Activated naive CD8-positive, alpha-beta T cell treated with anti-CD3 and anti-CD28 coated beads, Interleukin-2, amount 50 U/mL, for 24 hours (primary cell): ENCODE measurements at regions not wholly inside any gene's neighbourhood (a gene's known extent, or its start where the extent isn't known, plus 50 kb on each side); places are given as distances from the start of the nearest gene placed in this dataset.

Experiments
- ATAC-seq: fragments of 150-1000 bp; cut with Tn5 transposase; one replicate; pipeline ENCODE4 v1.10.0; 2021
- DNase-seq: peaks from one replicate; pipeline ENCODE4 v3.0.0; 2021
- H3K27ac Mint-ChIP-seq: one replicate; pipeline ENCODE4 v1.8.0; 2021; ENCODE audit warnings: mild to moderate bottlenecking, mixed read lengths
- H3K27me3 Mint-ChIP-seq: one replicate; pipeline ENCODE4 v1.8.0; 2021; ENCODE audit warnings: mixed read lengths
- H3K36me3 Mint-ChIP-seq: one replicate; pipeline ENCODE4 v1.8.0; 2021; ENCODE audit warnings: low read depth, mixed read lengths
- H3K4me1 Mint-ChIP-seq: one replicate; pipeline ENCODE4 v1.8.0; 2021; ENCODE audit warnings: mixed read lengths
- H3K4me3 Mint-ChIP-seq: one replicate; pipeline ENCODE4 v1.8.0; 2021; ENCODE audit warnings: mild to moderate bottlenecking, moderate library complexity, mixed read lengths
- H3K9me3 Mint-ChIP-seq: one replicate; pipeline ENCODE4 v1.8.0; 2021; ENCODE audit warnings: mixed read lengths

DNA sequence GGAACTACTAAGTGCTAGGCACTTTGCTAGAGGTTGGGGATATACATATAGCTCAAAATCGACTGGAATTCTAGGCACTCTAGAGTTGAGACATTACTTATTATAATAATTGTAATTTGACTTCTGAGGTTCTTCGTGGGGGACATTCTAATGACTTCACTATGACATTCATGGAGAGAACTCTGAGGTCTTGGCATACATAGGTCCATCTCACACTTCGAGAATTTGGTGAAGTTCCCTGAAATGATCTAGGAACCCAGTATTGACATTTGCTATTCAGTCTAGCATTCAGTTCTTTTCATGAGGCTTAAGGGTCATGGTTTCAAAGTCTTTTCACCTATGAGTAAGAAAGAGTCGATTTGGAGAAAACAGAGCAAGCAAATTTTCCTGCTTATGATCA, 446.6 kb upstream of the JAG1 start:
- Mint-ChIP-seq H3K36me3 (no peaks in the 10 kb centered on the region), H3K4me3 (no peak overlapping the region), H3K27me3 (peaks cover 5% of the 10 kb centered on the region), H3K4me1 (no peaks in the 10 kb centered on the region), H3K9me3 (peaks cover 7% of the 10 kb centered on the region), H3K27ac (no peak overlapping the region)
- ATAC-seq (no peak), DNase-seq (no peak)

GRCh38 chr20:11124849-11125505, 451.2 kb upstream of the JAG1 start:
- no peaks in the 10 kb centered on the region for H3K36me3 Mint-ChIP-seq

GRCh38 chr20:11128220-11128718, 454.5 kb upstream of the JAG1 start:
- Mint-ChIP-seq H3K36me3 (no peaks in the 10 kb centered on the region), H3K27ac (no peak overlapping the region), H3K4me1 (no peaks in the 10 kb centered on the region), H3K27me3 (peaks cover 5% of the 10 kb centered on the region), H3K4me3 (no peak overlapping the region), H3K9me3 (peaks cover 7% of the 10 kb centered on the region)
- DNase-seq (no peak), ATAC-seq (no peak)

More at GRCh38 chr20:11124849-11125505, 451.2 kb upstream of the JAG1 start:
- Mint-ChIP-seq H3K27ac (no peak overlapping the region), H3K4me1 (no peaks in the 10 kb centered on the region), H3K27me3 (peaks cover 5% of the 10 kb centered on the region), H3K4me3 (no peak overlapping the region), H3K9me3 (peaks cover 7% of the 10 kb centered on the region)
- no peak for DNase-seq
- no peak for ATAC-seq

DNA sequence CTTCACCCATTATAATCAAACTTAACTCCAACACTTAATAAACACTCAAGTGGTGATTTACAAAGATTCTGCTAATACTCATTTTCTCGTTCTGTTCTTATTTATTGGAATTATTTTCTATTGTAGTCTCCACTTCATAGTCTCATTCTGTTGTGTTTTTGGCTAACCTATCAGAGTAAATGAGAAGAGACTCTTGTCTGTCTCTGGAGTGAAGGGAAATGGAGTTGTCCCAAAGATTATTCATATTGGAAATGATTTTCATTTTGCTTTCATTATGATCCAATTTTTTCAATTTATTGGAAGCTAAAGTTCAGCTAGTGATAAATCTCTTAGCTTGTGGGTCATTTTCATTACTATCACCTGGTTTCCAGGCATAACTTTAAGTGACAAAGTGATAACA, 454.9 kb upstream of the JAG1 start:
- Mint-ChIP-seq H3K4me3 (no peak overlapping the region), H3K36me3 (no peaks in the 10 kb centered on the region), H3K4me1 (no peaks in the 10 kb centered on the region), H3K9me3 (peaks cover 7% of the 10 kb centered on the region), H3K27me3 (peaks cover 5% of the 10 kb centered on the region), H3K27ac (no peak overlapping the region)
- DNase-seq (no peak), ATAC-seq (no peak)

DNA sequence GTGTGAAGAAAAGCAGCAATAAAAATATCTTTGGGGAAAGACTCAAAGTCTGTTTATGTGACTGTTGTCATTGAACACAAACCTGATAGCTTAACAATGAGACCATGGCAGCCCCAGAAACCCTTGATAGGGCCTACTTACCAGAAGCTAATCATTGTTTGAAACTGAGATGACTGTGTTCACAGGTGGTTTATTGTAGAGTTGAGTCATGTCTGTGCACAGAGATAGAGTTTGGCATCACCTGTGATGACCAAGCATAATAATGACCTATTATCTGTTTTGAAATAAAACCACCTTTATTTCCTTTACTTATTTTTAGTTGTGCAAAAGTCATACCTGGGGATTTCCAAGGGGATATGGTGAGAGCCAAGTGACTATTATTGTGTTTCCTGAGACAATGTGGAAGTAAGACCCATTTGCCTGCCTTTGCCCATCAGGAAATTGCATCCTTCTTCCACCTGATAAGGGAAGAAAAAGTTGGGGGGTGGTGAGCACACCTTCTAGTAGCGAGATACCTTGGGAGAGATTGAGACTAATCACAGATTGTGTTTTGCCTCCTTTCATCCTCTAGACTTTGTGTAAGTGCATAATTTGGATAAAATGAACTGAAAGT, 456.9 kb upstream of the JAG1 start:
- no peak for ATAC-seq

GRCh38 chr20:11132819-11133415, 459.1 kb upstream of the JAG1 start:
- no peaks in the 10 kb centered on the region for H3K4me1 Mint-ChIP-seq
- H3K9me3 Mint-ChIP-seq = no peaks in the 10 kb centered on the region
- no peaks in the 10 kb centered on the region for H3K36me3 Mint-ChIP-seq
- no peak for DNase-seq
- H3K27me3 Mint-ChIP-seq = no peaks in the 10 kb centered on the region
- ATAC-seq = no peak
- no peak overlapping the region for H3K27ac Mint-ChIP-seq
- H3K4me3 Mint-ChIP-seq = no peak overlapping the region

More for the DNA sequence above, 456.9 kb upstream of the JAG1 start:
- Mint-ChIP-seq H3K4me1 (no peaks in the 10 kb centered on the region), H3K27me3 (no peaks in the 10 kb centered on the region), H3K9me3 (no peaks in the 10 kb centered on the region), H3K27ac (no peak overlapping the region), H3K36me3 (no peaks in the 10 kb centered on the region), H3K4me3 (no peak overlapping the region)
- DNase-seq = no peak

DNA sequence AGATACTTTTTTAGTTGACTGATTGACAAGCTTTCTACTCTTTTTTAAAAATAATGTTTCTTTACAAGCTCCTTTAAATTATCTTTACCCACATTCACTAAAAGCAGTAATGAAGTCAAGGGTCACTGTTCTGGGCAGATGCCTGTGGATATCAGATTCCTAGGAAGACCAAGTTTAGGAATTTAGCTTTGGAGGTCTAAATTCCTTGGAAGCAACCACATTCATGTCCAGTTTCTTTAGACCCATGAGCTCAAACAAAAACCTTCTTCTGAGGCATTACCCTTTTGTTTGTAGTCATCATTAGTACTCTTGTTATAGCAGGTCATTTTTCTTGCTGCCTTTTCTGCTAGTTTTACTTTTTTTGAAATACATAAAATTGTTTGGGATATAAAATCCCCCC, 462.9 kb upstream of the JAG1 start:
- Mint-ChIP-seq H3K27ac (no peak overlapping the region), H3K9me3 (no peaks in the 10 kb centered on the region)
- no peak for ATAC-seq

GRCh38 chr20:11137688-11138087, 463.9 kb upstream of the JAG1 start:
- H3K36me3 Mint-ChIP-seq = no peaks in the 10 kb centered on the region
- DNase-seq (no peak), ATAC-seq (no peak)
- no peaks in the 10 kb centered on the region for H3K9me3 Mint-ChIP-seq
- H3K4me3 Mint-ChIP-seq = no peak overlapping the region
- no peaks in the 10 kb centered on the region for H3K4me1 Mint-ChIP-seq
- H3K27me3 Mint-ChIP-seq = no peaks in the 10 kb centered on the region
- H3K27ac Mint-ChIP-seq = no peak overlapping the region

More for the DNA sequence above, 462.9 kb upstream of the JAG1 start:
- H3K4me1 Mint-ChIP-seq = no peaks in the 10 kb centered on the region
- no peak overlapping the region for H3K4me3 Mint-ChIP-seq
- H3K27me3 Mint-ChIP-seq = no peaks in the 10 kb centered on the region
- no peaks in the 10 kb centered on the region for H3K36me3 Mint-ChIP-seq
- no peak for DNase-seq

GRCh38 chr20:11140359-11140758, 466.6 kb upstream of the JAG1 start:
- no peaks in the 10 kb centered on the region for H3K36me3 Mint-ChIP-seq
- H3K27me3 Mint-ChIP-seq = no peaks in the 10 kb centered on the region
- H3K4me1 Mint-ChIP-seq = no peaks in the 10 kb centered on the region
- no peak for ATAC-seq
- no peaks in the 10 kb centered on the region for H3K9me3 Mint-ChIP-seq
- no peak for DNase-seq
- no peak overlapping the region for H3K4me3 Mint-ChIP-seq
- no peak overlapping the region for H3K27ac Mint-ChIP-seq

GRCh38 chr20:11143481-11143880, 469.7 kb upstream of the JAG1 start:
- Mint-ChIP-seq H3K9me3 (no peaks in the 10 kb centered on the region), H3K27me3 (no peaks in the 10 kb centered on the region), H3K4me3 (no peak overlapping the region), H3K27ac (no peak overlapping the region), H3K36me3 (no peaks in the 10 kb centered on the region), H3K4me1 (no peaks in the 10 kb centered on the region)
- DNase-seq = no peak
- no peak for ATAC-seq

DNA sequence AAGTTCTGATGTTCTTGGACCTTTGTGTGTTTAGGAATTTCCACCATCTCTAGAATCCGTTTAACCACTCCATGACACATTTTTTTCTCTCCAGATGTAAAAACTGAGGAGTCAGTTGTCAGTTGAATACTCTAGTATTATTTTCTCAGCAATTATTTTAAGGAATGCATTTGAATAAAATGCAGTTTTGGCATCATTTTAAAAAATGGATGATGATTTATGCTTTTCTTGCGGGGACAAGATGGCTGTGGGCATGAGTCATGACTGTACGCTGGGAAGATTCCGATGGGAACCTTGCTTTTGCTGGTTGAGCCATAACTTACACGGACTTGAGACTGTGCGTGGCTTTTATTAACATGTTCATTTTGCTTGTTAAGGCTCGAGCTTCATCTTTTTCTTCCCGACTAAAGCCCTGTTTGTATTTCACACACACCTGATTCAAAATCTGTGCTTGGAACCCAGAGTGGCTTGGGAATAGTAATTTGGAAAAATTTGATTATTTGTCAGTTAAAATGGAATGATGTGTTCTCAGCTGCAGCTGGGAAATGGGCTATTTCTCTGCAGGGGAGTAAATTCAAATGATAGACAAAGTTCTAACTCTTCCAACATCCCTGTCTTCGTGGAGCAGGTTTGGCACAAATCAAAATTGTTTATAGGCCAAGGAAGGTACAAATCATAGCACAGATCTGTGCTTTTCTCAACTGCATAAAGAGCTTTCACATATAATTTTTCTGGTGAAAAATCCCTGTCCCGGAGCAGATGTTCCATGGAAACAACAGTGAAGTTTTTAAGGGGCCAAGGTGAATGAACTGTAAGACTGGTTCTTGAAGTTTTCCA, 470.5 kb upstream of the JAG1 start:
- H3K36me3 Mint-ChIP-seq = no peaks in the 10 kb centered on the region

GRCh38 chr20:11145616-11146015, 471.8 kb upstream of the JAG1 start:
- Mint-ChIP-seq H3K36me3 (no peaks in the 10 kb centered on the region), H3K9me3 (no peaks in the 10 kb centered on the region), H3K4me3 (no peak overlapping the region), H3K4me1 (no peaks in the 10 kb centered on the region), H3K27ac (no peak overlapping the region), H3K27me3 (no peaks in the 10 kb centered on the region)
- ATAC-seq = no peak
- no peak for DNase-seq

More for the DNA sequence above, 470.5 kb upstream of the JAG1 start:
- Mint-ChIP-seq H3K4me3 (no peak overlapping the region), H3K9me3 (no peaks in the 10 kb centered on the region), H3K27me3 (no peaks in the 10 kb centered on the region), H3K4me1 (no peaks in the 10 kb centered on the region), H3K27ac (no peak overlapping the region)
- DNase-seq = no peak
- ATAC-seq = no peak

GRCh38 chr20:11153819-11154218, 480.0 kb upstream of the JAG1 start:
- H3K27ac Mint-ChIP-seq = no peak overlapping the region
- H3K36me3 Mint-ChIP-seq = no peaks in the 10 kb centered on the region
- peaks cover 5% of the 10 kb centered on the region for H3K9me3 Mint-ChIP-seq
- H3K27me3 Mint-ChIP-seq = no peaks in the 10 kb centered on the region
- no peak overlapping the region for H3K4me3 Mint-ChIP-seq
- no peaks in the 10 kb centered on the region for H3K4me1 Mint-ChIP-seq
- ATAC-seq (no peak), DNase-seq (no peak)

GRCh38 chr20:11155156-11155756, 481.5 kb upstream of the JAG1 start:
- DNase-seq (no peak), ATAC-seq (no peak)
- H3K27me3 Mint-ChIP-seq = no peaks in the 10 kb centered on the region
- H3K36me3 Mint-ChIP-seq = no peaks in the 10 kb centered on the region
- peaks cover 5% of the 10 kb centered on the region for H3K9me3 Mint-ChIP-seq
- H3K4me1 Mint-ChIP-seq = no peaks in the 10 kb centered on the region
- no peak overlapping the region for H3K4me3 Mint-ChIP-seq
- H3K27ac Mint-ChIP-seq = no peak overlapping the region
